PC-3 (cell line): ENCODE measurements at regions not wholly inside any gene's neighbourhood (a gene's known extent, or its start where the extent isn't known, plus 50 kb on each side); places are given as distances from the start of the nearest gene placed in this dataset.

Source experiments
- CTCF ChIP-seq: fragments of 300-600 bp; sonication (generic); conservative IDR thresholded peaks from 2 replicates; pipeline ENCODE4 v1.5.1; 2017; ENCODE audit warnings: antibody characterized with exemption, low read depth, mild to moderate bottlenecking, low read length
- EZH2 ChIP-seq: fragments of 300-600 bp; sonication (generic); IDR thresholded peaks from one replicate; pipeline ENCODE4 v1.6.1; 2017; ENCODE audit warnings: antibody characterized with exemption, mild to moderate bottlenecking, low read length; ENCODE audit not compliant: unreplicated experiment
- EZH2phosphoT487 ChIP-seq: fragments of 300-600 bp; sonication (generic); IDR thresholded peaks from 2 replicates; pipeline ENCODE4 v1.6.1; 2018; ENCODE audit warnings: mild to moderate bottlenecking, antibody characterized with exemption, low read length, borderline replicate concordance

DNA sequence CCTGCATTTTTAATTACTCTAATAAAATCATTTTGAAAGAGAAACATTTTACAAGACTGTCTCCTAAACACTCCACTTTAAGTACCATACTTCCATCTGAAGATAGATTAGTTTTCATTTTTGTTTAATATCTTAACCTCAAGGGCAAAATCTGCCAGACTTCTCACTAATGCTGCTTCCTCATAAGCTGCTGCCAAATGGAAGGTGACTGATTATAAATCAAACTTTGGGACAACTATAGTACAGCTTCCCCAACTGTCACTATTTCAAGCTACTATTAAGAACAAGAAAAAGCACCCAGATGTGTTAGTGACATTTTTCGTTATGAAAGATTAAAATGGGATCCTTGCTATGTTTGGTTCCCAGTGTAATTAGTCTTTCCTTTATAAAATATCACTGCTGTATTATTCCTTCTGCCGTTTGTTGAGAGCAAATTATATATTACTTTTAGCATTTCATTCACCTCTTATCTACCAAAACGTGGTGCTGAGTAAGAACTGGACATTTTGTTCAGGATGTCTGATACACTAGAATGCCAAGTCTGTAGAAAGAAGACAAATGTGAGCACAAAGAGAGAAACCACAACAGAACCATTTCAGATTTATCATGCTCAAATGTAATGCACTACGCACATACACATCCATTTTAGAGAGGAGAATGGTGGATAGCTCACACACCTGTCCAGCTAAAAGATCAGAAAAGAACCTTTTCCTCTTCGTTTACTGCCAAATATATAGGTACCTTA is 312.2 kb upstream of the C11orf87 start:
- TF ChIP-seq CTCF (no peak), EZH2 (no peak), EZH2phosphoT487 (no peak)
